ENCODE measurements at regions not wholly inside any gene's neighbourhood (a gene's known extent, or its start where the extent isn't known, plus 50 kb on each side); places are given as distances from the start of the nearest gene placed in this dataset.
A peak's percentile ranks its signal among the peaks of the same experiment; 100 is the strongest.

DNA sequence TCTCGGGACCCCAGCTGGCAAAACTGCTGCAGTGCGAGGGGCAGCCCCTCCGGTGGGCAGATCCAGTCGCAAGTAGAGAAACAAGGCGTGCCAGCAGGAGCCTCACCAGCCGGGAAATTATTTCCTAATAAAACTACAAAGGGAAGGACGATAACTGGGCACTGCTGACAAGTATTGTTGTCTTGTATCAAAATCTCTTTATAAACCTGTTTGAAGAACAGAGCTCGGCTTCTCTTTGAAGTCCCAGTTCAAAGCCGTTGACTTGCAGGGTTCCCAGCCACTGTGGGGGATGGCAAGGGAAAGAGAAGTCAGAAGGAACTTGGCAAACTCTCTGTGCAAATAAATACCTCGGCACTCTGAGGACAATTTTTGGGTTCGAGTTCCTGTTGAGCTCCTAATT, 504.5 kb downstream of the CD83 start:
- TF ChIP-seq, protein P1, sequence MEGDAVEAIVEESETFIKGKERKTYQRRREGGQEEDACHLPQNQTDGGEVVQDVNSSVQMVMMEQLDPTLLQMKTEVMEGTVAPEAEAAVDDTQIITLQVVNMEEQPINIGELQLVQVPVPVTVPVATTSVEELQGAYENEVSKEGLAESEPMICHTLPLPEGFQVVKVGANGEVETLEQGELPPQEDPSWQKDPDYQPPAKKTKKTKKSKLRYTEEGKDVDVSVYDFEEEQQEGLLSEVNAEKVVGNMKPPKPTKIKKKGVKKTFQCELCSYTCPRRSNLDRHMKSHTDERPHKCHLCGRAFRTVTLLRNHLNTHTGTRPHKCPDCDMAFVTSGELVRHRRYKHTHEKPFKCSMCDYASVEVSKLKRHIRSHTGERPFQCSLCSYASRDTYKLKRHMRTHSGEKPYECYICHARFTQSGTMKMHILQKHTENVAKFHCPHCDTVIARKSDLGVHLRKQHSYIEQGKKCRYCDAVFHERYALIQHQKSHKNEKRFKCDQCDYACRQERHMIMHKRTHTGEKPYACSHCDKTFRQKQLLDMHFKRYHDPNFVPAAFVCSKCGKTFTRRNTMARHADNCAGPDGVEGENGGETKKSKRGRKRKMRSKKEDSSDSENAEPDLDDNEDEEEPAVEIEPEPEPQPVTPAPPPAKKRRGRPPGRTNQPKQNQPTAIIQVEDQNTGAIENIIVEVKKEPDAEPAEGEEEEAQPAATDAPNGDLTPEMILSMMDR (IDR thresholded peaks at IDR 0.05), result no peak
- Mint-ChIP-seq H3K9me3 (no peaks in the 10 kb centered on the region), H3K4me3 (no peak overlapping the region), H3K27me3 (ENCODE audit: low read depth in 2 of 2) (peaks cover 18 to 20% of the 10 kb centered on the region in 2 donors), H3K4me1 (no peaks in the 10 kb centered on the region), H3K36me3 (no peaks in the 10 kb centered on the region), H3K27ac (no peak overlapping the region)
- DNase-seq, result peak in 1 of 2 donors; percentile 28
- Histone ChIP-seq H3K4me3 (ENCODE audit: low read length) (no peak overlapping the region), H3K9me3 (ENCODE audit: control insufficient read depth, insufficient read depth, low read length) (no peaks in the 10 kb centered on the region), H3K4me1 (ENCODE audit: control insufficient read depth, insufficient read depth, low read length) (peaks cover 12% of the 10 kb centered on the region), H3K36me3 (ENCODE audit: control insufficient read depth, insufficient read depth, low read length) (no peaks in the 10 kb centered on the region), H3K27me3 (ENCODE audit: control insufficient read depth, insufficient read depth, low read length) (no peaks in the 10 kb centered on the region), H3K27ac (ENCODE audit: low read length) (no peak overlapping the region)
- 68% methylated on average over 11 of the region's 11 CpGs for WGBS (ENCODE audit: insufficient coverage)
- no peak for ATAC-seq
- intact Hi-C loops (cut with micrococcal nuclease), result no loop called here

DNA sequence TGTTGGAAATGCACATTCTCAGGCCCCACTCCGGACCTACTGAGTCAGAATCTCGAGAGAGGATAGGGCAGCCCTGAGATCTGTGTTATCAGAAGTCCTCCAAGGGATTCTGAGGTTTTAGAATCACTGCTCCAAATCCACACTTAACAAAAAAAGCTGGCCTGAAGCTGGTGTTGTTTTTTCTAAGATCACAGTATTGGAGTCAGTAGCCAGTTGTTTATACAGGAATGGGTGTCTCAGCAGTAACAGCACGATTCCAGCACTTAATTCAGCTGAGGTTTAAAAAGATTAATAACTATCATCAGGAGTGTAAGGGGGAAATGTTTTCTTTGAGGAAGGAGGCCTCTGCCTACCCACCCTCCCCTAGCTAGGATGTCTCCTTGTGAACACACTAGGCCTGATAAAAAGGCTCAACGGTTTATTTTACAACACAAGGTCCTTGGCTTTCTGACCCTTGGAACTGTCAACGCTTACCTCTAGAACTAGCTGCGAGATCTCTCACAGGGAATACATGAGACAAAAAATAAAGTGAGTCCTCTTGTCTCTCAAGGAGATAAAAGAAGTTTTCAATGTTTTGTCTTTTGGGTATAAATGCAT, 505.4 kb downstream of the CD83 start:
- WGBS (ENCODE audit: insufficient coverage), result 86% methylated on average over 5 of the region's 6 CpGs
- Histone ChIP-seq H3K4me3 (ENCODE audit: low read length) (no peak overlapping the region), H3K27me3 (ENCODE audit: control insufficient read depth, insufficient read depth, low read length) (no peaks in the 10 kb centered on the region), H3K27ac (ENCODE audit: low read length) (no peak overlapping the region), H3K4me1 (ENCODE audit: control insufficient read depth, insufficient read depth, low read length) (peaks cover 12% of the 10 kb centered on the region), H3K36me3 (ENCODE audit: control insufficient read depth, insufficient read depth, low read length) (no peaks in the 10 kb centered on the region), H3K9me3 (ENCODE audit: control insufficient read depth, insufficient read depth, low read length) (no peaks in the 10 kb centered on the region)
- Mint-ChIP-seq H3K9me3 (no peaks in the 10 kb centered on the region), H3K36me3 (no peaks in the 10 kb centered on the region), H3K27me3 (ENCODE audit: low read depth in 2 of 2) (peaks cover 11 to 14% of the 10 kb centered on the region in 2 donors), H3K4me1 (no peaks in the 10 kb centered on the region), H3K27ac (no peak overlapping the region), H3K4me3 (no peak overlapping the region)
- DNase-seq, result no peak
- TF ChIP-seq, protein P1 (IDR thresholded peaks at IDR 0.05), result no peak
- ATAC-seq, result no peak
- intact Hi-C loops (cut with micrococcal nuclease), result no loop called here

DNA sequence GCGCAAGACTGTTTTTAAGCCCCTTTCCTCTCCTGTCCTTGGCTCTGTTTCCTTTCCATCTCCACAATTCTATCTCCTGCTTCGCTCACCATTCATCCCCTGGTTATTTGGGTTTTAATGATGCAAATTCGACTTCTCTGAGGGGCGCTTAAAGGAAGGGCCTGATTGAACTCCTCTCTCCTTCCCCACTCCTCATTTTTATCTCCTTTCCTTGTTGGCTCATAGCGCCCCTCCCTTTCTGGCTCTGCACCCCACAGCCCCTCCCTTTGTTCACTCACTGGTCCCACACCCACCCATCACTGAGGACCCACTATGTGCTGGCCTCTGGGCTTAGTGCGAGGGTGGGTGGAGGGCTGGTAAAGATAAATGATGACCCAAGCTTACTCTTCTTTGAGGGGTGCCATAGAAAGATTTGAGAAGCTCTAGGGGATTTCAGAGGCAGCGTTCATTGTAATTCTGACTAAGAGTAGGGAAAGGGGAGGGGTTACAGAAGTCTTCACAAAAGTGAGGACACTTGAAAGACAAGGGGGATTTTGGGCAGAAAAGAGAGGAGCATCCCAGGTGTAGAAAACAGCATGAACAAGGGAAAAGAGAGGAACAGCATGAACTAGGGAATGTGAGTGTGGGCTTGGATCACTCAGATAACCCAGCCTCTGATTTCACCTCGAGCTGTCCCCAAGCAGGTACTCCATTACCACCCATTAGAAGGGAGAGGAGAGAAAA, 507.8 kb downstream of the CD83 start:
- ATAC-seq (no peak), DNase-seq (no peak)
- H3K4me3 Mint-ChIP-seq, result no peak overlapping the region
- Histone ChIP-seq H3K27ac (ENCODE audit: low read length) (no peak overlapping the region), H3K4me3 (ENCODE audit: low read length) (no peak overlapping the region), H3K36me3 (ENCODE audit: control insufficient read depth, insufficient read depth, low read length) (no peaks in the 10 kb centered on the region), H3K4me1 (ENCODE audit: control insufficient read depth, insufficient read depth, low read length) (peaks cover 12% of the 10 kb centered on the region), H3K27me3 (ENCODE audit: control insufficient read depth, insufficient read depth, low read length) (no peaks in the 10 kb centered on the region), H3K9me3 (ENCODE audit: control insufficient read depth, insufficient read depth, low read length) (no peaks in the 10 kb centered on the region)
- TF ChIP-seq, protein P1 (IDR thresholded peaks at IDR 0.05), result no peak
- H3K4me1 Mint-ChIP-seq, result no peaks in the 10 kb centered on the region
- H3K27ac Mint-ChIP-seq, result no peak overlapping the region
- no peaks in the 10 kb centered on the region for H3K36me3 Mint-ChIP-seq
- peaks cover 0 to 7% of the 10 kb centered on the region in 2 donors for H3K27me3 Mint-ChIP-seq (ENCODE audit: low read depth in 2 of 2)
- intact Hi-C loops (cut with micrococcal nuclease), result no loop called here
- H3K9me3 Mint-ChIP-seq, result no peaks in the 10 kb centered on the region
- WGBS (ENCODE audit: insufficient coverage), result 92% methylated on average over 7 of the region's 8 CpGs
